ENCODE measurements at regions not wholly inside any gene's neighbourhood (a gene's known extent, or its start where the extent isn't known, plus 50 kb on each side); places are given as distances from the start of the nearest gene placed in this dataset.

- TF ChIP-seq CTCF (IDR thresholded peaks at IDR 0.05; ENCODE audit: insufficient read depth, low read length, poor library complexity, severe bottlenecking), result no peak
- TF ChIP-seq EZH2phosphoT487 (conservative IDR thresholded peaks at IDR 0.05; ENCODE audit: low read length), result no peak
Measured at GRCh38 chr6:51462896-51463295, 624.5 kb downstream of the PKHD1 start.
